Smooth muscle cell (in vitro differentiated cells): ENCODE measurements at regions not wholly inside any gene's neighbourhood (a gene's known extent, or its start where the extent isn't known, plus 50 kb on each side); places are given as distances from the start of the nearest gene placed in this dataset.

Source experiments
- DNase-seq: peaks from one replicate; lab custom pipeline; 2025; ENCODE audit not compliant: unreplicated experiment; lab: John Stamatoyannopoulos, UW
- H2AFZ ChIP-seq: fragments of 200-600 bp; sonication (generic); 2 replicates; pipeline ENCODE4 v1.6.0; 2016; ENCODE audit warnings: antibody characterized with exemption, low read depth, mild to moderate bottlenecking
- H3F3A ChIP-seq: fragments of 200-600 bp; sonication (generic); 2 replicates; pipeline ENCODE4 v1.6.0; 2017; ENCODE audit warnings: antibody characterized with exemption, low read depth
- H3K27ac ChIP-seq: fragments of 200-600 bp; sonication (generic); 2 replicates; pipeline ENCODE4 v1.5.1; 2016; ENCODE audit warnings: low read depth, mild to moderate bottlenecking
- H3K27me3 ChIP-seq: fragments of 200-600 bp; sonication (generic); 2 replicates; pipeline ENCODE4 v1.6.1; 2016; ENCODE audit warnings: low read depth, mild to moderate bottlenecking
- H3K36me3 ChIP-seq: fragments of 200-600 bp; sonication (generic); 2 replicates; pipeline ENCODE4 v1.5.1; 2016; ENCODE audit warnings: low read depth
- H3K4me1 ChIP-seq: fragments of 200-600 bp; sonication (generic); 2 replicates; pipeline ENCODE4 v1.5.1; 2016; ENCODE audit warnings: low read depth
- H3K4me2 ChIP-seq: fragments of 200-600 bp; sonication (generic); 2 replicates; pipeline ENCODE4 v1.6.0; 2016; ENCODE audit warnings: mild to moderate bottlenecking
- H3K4me3 ChIP-seq: fragments of 200-600 bp; sonication (generic); 2 replicates; pipeline ENCODE4 v1.5.1; 2016; ENCODE audit warnings: mild to moderate bottlenecking
- H3K79me2 ChIP-seq: fragments of 200-600 bp; sonication (generic); 2 replicates; pipeline ENCODE4 v1.6.0; 2016; ENCODE audit warnings: low read depth, mild to moderate bottlenecking
- H3K9ac ChIP-seq: fragments of 200-600 bp; sonication (generic); 2 replicates; pipeline ENCODE4 v1.6.0; 2016; ENCODE audit warnings: low read depth
- H3K9me3 ChIP-seq: fragments of 200-600 bp; sonication (generic); replicated peaks from 2 replicates; pipeline ENCODE4 v1.5.1; 2016; ENCODE audit warnings: low read depth
- H4K20me1 ChIP-seq: fragments of 200-600 bp; sonication (generic); 2 replicates; pipeline ENCODE4 v1.6.0; 2016; ENCODE audit warnings: low read depth
- CTCF ChIP-seq: fragments of 200-600 bp; sonication (generic); IDR thresholded peaks from 2 replicates; pipeline ENCODE4 v1.5.1; 2017; ENCODE audit warnings: borderline replicate concordance, mild to moderate bottlenecking, antibody characterized with exemption; ENCODE audit not compliant: insufficient read depth, poor library complexity, severe bottlenecking
- WGBS: methylation state at CpG from one replicate; pipeline ENCODE4 v1.1.7; 2016; ENCODE audit warnings: low lambda C conversion rate; 5-methylcytosine and 5-hydroxymethylcytosine counted together

DNA sequence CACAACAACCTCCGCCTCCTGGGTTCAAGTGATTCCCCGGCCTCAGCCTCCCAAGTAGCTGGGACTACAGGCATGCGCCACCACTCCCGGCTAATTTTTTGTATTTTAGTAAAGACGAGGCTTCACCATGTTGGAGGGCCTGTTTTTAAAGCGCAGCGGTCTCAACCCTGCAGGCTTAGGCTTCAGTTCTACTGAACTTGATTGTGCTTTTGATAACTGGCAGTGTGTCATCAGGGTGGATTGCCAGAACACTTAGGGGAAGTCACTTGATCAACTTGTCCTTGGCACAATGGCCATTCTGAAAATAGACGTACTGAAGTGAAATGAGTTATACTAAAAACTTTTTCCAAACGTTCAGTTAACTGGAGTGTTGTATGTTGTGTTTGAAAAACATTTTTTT lies 472.2 kb downstream of the KLF5 start:
- no peak overlapping the region for H3K27ac ChIP-seq
- no peaks in the 10 kb centered on the region for H3K79me2 ChIP-seq
- H3K36me3 ChIP-seq: no peaks in the 10 kb centered on the region
- H2AFZ ChIP-seq: no peak overlapping the region
- no peaks in the 10 kb centered on the region for H4K20me1 ChIP-seq
- no peaks in the 10 kb centered on the region for H3F3A ChIP-seq
- H3K9ac ChIP-seq: no peak overlapping the region
- DNase-seq: no peak
- no peaks in the 10 kb centered on the region for H3K27me3 ChIP-seq
- no peak overlapping the region for H3K4me3 ChIP-seq
- WGBS: 90% methylated on average over 9 of the region's 9 CpGs
- H3K9me3 ChIP-seq: no peaks in the 10 kb centered on the region
- no peaks in the 10 kb centered on the region for H3K4me1 ChIP-seq
- H3K4me2 ChIP-seq: no peak overlapping the region
- no peak for TF ChIP-seq CTCF

DNA sequence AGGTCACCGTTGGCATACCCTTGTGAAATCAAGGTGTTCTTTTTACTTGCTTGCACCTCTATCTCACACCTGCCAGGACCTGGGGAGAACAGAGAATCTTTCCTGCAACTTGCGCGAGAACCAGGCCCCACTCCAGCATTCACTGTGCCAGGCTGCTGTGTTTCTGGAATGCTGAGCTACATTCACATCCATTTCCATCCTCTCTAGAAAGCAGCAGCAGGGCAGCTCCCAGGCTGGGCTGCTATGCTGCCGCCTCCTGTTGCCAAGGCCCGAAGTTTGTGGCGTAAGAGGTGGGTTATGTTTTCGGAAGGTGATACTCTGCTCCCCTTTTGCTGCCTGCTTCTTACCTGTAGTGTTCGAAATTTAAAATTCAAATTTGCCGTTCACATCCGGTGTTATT lies 464.1 kb downstream of the KLF5 start:
- Histone ChIP-seq H3K4me3 (no peak overlapping the region), H3K9me3 (no peaks in the 10 kb centered on the region), H3K36me3 (no peaks in the 10 kb centered on the region), H3K4me1 (no peaks in the 10 kb centered on the region), H2AFZ (no peak overlapping the region), H3K79me2 (no peaks in the 10 kb centered on the region), H3K9ac (no peak overlapping the region), H3K27me3 (no peaks in the 10 kb centered on the region), H3K4me2 (no peak overlapping the region), H4K20me1 (no peaks in the 10 kb centered on the region), H3F3A (no peaks in the 10 kb centered on the region), H3K27ac (no peak overlapping the region)
- WGBS: 94% methylated on average over 10 of the region's 10 CpGs
- no peak for TF ChIP-seq CTCF
- no peak for DNase-seq

- no peak for TF ChIP-seq CTCF
- no peaks in the 10 kb centered on the region for H3K9me3 ChIP-seq
- H4K20me1 ChIP-seq: no peaks in the 10 kb centered on the region
- H3K4me3 ChIP-seq: no peak overlapping the region
- 82% methylated on average over 4 of the region's 4 CpGs for WGBS
- no peak for DNase-seq
- no peak overlapping the region for H3K4me2 ChIP-seq
- H3K36me3 ChIP-seq: no peaks in the 10 kb centered on the region
- H3K9ac ChIP-seq: no peak overlapping the region
- H3K79me2 ChIP-seq: no peaks in the 10 kb centered on the region
- H3K27me3 ChIP-seq: no peaks in the 10 kb centered on the region
- H2AFZ ChIP-seq: no peak overlapping the region
- H3K27ac ChIP-seq: no peak overlapping the region
- no peaks in the 10 kb centered on the region for H3K4me1 ChIP-seq
- H3F3A ChIP-seq: no peaks in the 10 kb centered on the region
These were observed 463.2 kb downstream of the KLF5 start for GRCh38 chr13:73521985-73522524.

DNA sequence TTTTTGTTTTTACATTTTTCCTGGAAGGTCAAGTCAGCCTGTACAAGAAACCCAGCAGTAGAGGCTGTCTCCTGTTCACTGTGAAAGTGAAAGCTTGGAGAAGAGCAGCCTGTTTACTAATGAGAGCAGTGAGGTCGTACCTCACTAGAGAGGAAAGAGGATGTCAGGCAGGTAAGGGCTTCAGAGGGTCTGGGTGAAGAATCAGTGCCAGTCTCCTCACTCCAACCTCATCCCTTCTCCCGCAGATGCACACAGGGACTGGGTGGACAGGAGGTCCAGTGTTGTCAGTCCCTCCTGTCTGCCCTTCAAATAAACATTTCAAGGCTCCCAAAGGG lies 462.5 kb downstream of the KLF5 start:
- TF ChIP-seq CTCF: no peak
- Histone ChIP-seq H3F3A (no peaks in the 10 kb centered on the region), H3K36me3 (no peaks in the 10 kb centered on the region), H2AFZ (no peak overlapping the region), H3K27me3 (no peaks in the 10 kb centered on the region), H3K9ac (no peak overlapping the region), H4K20me1 (no peaks in the 10 kb centered on the region), H3K27ac (no peak overlapping the region), H3K4me1 (no peaks in the 10 kb centered on the region), H3K4me2 (no peak overlapping the region), H3K9me3 (no peaks in the 10 kb centered on the region), H3K4me3 (no peak overlapping the region), H3K79me2 (no peaks in the 10 kb centered on the region)
- WGBS: 92% methylated on average over 2 of the region's 2 CpGs
- DNase-seq: no peak
